ENCODE measurements at regions not wholly inside any gene's neighbourhood (a gene's known extent, or its start where the extent isn't known, plus 50 kb on each side); places are given as distances from the start of the nearest gene placed in this dataset.

DNA sequence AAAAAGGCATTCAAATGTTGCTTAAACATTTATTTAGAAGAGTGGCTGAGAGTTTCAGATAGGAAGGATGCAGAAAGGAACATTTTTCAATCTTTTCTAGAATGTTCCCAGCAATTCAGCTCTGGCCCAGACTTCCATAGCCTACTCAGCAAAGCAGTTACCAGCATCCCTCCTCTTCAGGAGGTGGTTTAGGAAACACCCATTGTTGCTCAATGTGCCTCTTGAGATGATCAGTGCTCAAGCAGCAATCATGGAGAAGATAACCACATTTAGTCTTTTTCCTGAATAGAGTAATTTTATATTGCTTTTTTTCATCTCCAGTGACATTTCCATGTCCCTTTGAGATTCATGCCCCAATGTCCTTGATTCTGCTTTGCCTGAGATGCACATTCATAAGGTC, 328.7 kb upstream of the PPARGC1A start:
- peaks cover 0 to 2% (median 0%) of the 10 kb centered on the region in 4 donors for H3K27me3 ChIP-seq (ENCODE audit: control insufficient read depth in 4 of 4, insufficient read depth in 4 of 4, low read length in 3 of 4)
- TF ChIP-seq TAF1 (conservative IDR thresholded peaks at IDR 0.05) (no peak), HNF4G (IDR thresholded peaks at IDR 0.05) (no peak), JUND (IDR thresholded peaks at IDR 0.05) (no peak), NR2F2 (IDR thresholded peaks at IDR 0.05) (no peak), YY1 (IDR thresholded peaks at IDR 0.05) (no peak)
- TF ChIP-seq, protein P1, sequence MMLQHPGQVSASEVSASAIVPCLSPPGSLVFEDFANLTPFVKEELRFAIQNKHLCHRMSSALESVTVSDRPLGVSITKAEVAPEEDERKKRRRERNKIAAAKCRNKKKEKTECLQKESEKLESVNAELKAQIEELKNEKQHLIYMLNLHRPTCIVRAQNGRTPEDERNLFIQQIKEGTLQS (IDR thresholded peaks at IDR 0.05): no peak
- no peak for DNase-seq (ENCODE audit: low spot score)

DNA sequence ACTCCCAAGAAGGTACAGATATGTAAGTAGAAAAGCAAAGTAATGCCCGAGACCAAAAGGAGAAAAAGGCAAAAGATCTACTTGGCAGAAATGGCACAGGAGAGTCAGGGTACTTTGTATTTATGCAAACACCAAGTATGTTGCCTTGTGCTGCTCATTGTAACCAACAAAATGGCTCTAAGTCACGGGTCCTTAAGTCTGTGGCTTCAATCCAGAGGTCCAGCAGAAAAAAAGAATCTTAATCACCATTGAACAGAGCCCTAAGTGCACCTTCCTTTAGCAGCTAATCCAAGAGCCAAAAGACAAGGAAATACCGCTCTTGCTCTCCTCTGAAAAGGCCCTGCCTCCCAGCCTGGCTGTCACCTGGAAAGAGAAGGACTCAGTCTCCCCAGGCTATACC, 324.9 kb upstream of the PPARGC1A start:
- H3K9ac ChIP-seq (ENCODE audit: low read depth in 1 of 2, low read length in 2 of 2): no peak overlapping the region
- H3K27me3 ChIP-seq (ENCODE audit: control insufficient read depth in 4 of 4, insufficient read depth in 4 of 4, low read length in 3 of 4): peaks cover 0 to 2% (median 0%) of the 10 kb centered on the region in 4 donors
- H3K9me3 ChIP-seq (ENCODE audit: control insufficient read depth in 4 of 4, low read length in 3 of 4): no peaks in the 10 kb centered on the region
- DNase-seq (ENCODE audit: low spot score): no peak
- no peaks in the 10 kb centered on the region for H3K36me3 ChIP-seq (ENCODE audit: control insufficient read depth in 4 of 4, insufficient read depth in 3 of 4, low read depth in 1 of 4, low read length in 3 of 4)
- H3K4me3 ChIP-seq (ENCODE audit: low read depth in 1 of 3, low read length in 3 of 3): no peak overlapping the region
- no peak overlapping the region for H3K27ac ChIP-seq (ENCODE audit: low read depth in 1 of 2, low read length in 2 of 2)
- TF ChIP-seq, protein P2, sequence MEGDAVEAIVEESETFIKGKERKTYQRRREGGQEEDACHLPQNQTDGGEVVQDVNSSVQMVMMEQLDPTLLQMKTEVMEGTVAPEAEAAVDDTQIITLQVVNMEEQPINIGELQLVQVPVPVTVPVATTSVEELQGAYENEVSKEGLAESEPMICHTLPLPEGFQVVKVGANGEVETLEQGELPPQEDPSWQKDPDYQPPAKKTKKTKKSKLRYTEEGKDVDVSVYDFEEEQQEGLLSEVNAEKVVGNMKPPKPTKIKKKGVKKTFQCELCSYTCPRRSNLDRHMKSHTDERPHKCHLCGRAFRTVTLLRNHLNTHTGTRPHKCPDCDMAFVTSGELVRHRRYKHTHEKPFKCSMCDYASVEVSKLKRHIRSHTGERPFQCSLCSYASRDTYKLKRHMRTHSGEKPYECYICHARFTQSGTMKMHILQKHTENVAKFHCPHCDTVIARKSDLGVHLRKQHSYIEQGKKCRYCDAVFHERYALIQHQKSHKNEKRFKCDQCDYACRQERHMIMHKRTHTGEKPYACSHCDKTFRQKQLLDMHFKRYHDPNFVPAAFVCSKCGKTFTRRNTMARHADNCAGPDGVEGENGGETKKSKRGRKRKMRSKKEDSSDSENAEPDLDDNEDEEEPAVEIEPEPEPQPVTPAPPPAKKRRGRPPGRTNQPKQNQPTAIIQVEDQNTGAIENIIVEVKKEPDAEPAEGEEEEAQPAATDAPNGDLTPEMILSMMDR (IDR thresholded peaks at IDR 0.05; ENCODE audit: low read depth, low read length, missing input control): no peak
- TF ChIP-seq JUND (IDR thresholded peaks at IDR 0.05) (no peak), YY1 (IDR thresholded peaks at IDR 0.05) (no peak), FOXA2 (IDR thresholded peaks at IDR 0.05) (no peak), GABPA (IDR thresholded peaks at IDR 0.05 in 1 of 2, conservative IDR thresholded peaks at IDR 0.05 in 1 of 2) (no peak)
- TF ChIP-seq, protein P3, sequence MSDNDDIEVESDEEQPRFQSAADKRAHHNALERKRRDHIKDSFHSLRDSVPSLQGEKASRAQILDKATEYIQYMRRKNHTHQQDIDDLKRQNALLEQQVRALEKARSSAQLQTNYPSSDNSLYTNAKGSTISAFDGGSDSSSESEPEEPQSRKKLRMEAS (IDR thresholded peaks at IDR 0.05): no peak
- TF ChIP-seq, protein P4, sequence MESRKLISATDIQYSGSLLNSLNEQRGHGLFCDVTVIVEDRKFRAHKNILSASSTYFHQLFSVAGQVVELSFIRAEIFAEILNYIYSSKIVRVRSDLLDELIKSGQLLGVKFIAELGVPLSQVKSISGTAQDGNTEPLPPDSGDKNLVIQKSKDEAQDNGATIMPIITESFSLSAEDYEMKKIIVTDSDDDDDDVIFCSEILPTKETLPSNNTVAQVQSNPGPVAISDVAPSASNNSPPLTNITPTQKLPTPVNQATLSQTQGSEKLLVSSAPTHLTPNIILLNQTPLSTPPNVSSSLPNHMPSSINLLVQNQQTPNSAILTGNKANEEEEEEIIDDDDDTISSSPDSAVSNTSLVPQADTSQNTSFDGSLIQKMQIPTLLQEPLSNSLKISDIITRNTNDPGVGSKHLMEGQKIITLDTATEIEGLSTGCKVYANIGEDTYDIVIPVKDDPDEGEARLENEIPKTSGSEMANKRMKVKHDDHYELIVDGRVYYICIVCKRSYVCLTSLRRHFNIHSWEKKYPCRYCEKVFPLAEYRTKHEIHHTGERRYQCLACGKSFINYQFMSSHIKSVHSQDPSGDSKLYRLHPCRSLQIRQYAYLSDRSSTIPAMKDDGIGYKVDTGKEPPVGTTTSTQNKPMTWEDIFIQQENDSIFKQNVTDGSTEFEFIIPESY (IDR thresholded peaks at IDR 0.05): no peak
- WGBS: 84% methylated on average over 3 of the region's 3 CpGs
- H3K4me1 ChIP-seq (ENCODE audit: control insufficient read depth in 4 of 4, insufficient read depth in 4 of 4, low read length in 3 of 4): peaks cover 6 to 31% (median 16%) of the 10 kb centered on the region in 4 donors

More for the DNA sequence above, 328.7 kb upstream of the PPARGC1A start:
- Histone ChIP-seq H3K9me3 (ENCODE audit: control insufficient read depth in 4 of 4, low read length in 3 of 4) (no peaks in the 10 kb centered on the region), H3K27ac (ENCODE audit: low read depth in 1 of 2, low read length in 2 of 2) (peak overlapping the region; percentile 62 to 65), H3K4me1 (ENCODE audit: control insufficient read depth in 4 of 4, insufficient read depth in 4 of 4, low read length in 3 of 4) (peaks cover 4 to 17% (median 8%) of the 10 kb centered on the region in 4 donors), H3K36me3 (ENCODE audit: control insufficient read depth in 4 of 4, insufficient read depth in 3 of 4, low read depth in 1 of 4, low read length in 3 of 4) (no peaks in the 10 kb centered on the region), H3K9ac (ENCODE audit: low read depth in 1 of 2, low read length in 2 of 2) (no peak overlapping the region), H3K4me3 (ENCODE audit: low read depth in 1 of 3, low read length in 3 of 3) (no peak overlapping the region)

DNA sequence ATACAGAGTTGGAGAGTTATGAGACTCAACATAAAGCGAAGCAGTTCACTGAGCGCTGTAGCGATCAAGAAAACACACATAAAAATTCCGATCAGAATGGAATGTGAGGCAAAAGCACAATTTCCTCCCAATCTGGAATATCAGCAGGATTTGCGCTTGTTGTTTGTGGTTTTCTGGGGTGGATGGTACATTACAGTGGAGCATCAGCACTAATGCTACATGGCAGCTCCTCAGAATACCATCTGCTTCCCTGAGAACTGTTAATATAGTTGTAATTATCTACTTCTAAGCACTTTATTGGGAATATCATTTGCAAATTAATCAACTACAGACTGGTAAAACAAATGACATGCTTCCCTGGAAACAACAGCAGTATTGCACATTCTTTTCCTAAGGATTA, 324.1 kb upstream of the PPARGC1A start:
- H3K36me3 ChIP-seq (ENCODE audit: control insufficient read depth in 4 of 4, insufficient read depth in 3 of 4, low read depth in 1 of 4, low read length in 3 of 4): no peaks in the 10 kb centered on the region
- WGBS: 76% methylated on average over 5 of the region's 5 CpGs
- H3K9me3 ChIP-seq (ENCODE audit: control insufficient read depth in 4 of 4, low read length in 3 of 4): no peaks in the 10 kb centered on the region
- DNase-seq (ENCODE audit: low spot score): no peak
- TF ChIP-seq, protein P4 (IDR thresholded peaks at IDR 0.05): no peak
- TF ChIP-seq, protein P3 (IDR thresholded peaks at IDR 0.05): no peak
- TF ChIP-seq RXRA (IDR thresholded peaks at IDR 0.05): no peak
- TF ChIP-seq FOXA2 (IDR thresholded peaks at IDR 0.05): no peak
- no peak for TF ChIP-seq HNF4G (IDR thresholded peaks at IDR 0.05)
- TF ChIP-seq SP1 (IDR thresholded peaks at IDR 0.05): no peak
- no peak for TF ChIP-seq NR2F2 (IDR thresholded peaks at IDR 0.05)
- TF ChIP-seq YY1 (IDR thresholded peaks at IDR 0.05): no peak
- TF ChIP-seq FOXA1 (IDR thresholded peaks at IDR 0.05): no peak
- peaks cover 4 to 35% (median 15%) of the 10 kb centered on the region in 4 donors for H3K4me1 ChIP-seq (ENCODE audit: control insufficient read depth in 4 of 4, insufficient read depth in 4 of 4, low read length in 3 of 4)
- H3K27me3 ChIP-seq (ENCODE audit: control insufficient read depth in 4 of 4, insufficient read depth in 4 of 4, low read length in 3 of 4): peaks cover 0 to 2% (median 0%) of the 10 kb centered on the region in 4 donors
- H3K4me3 ChIP-seq (ENCODE audit: low read depth in 1 of 3, low read length in 3 of 3): no peak overlapping the region
- H3K9ac ChIP-seq (ENCODE audit: low read depth in 1 of 2, low read length in 2 of 2): no peak overlapping the region
- H3K27ac ChIP-seq (ENCODE audit: low read depth in 1 of 2, low read length in 2 of 2): no peak overlapping the region
